HFFc6 (cell line): ENCODE measurements at regions not wholly inside any gene's neighbourhood (a gene's known extent, or its start where the extent isn't known, plus 50 kb on each side); places are given as distances from the start of the nearest gene placed in this dataset.

Source experiments
- DNase-seq: peaks from one replicate; pipeline ENCODE4 v3.0.0-alpha.2; 2018
- H3K27ac Mint-ChIP-seq: 2 replicates; pipeline ENCODE4 v1.8.0; 2020; ENCODE audit warnings: mild to moderate bottlenecking, mixed read lengths
- H3K27me3 Mint-ChIP-seq: 2 replicates; pipeline ENCODE4 v1.8.0; 2021; ENCODE audit warnings: mild to moderate bottlenecking, moderate library complexity, mixed read lengths; ENCODE audit not compliant: insufficient read depth
- H3K36me3 Mint-ChIP-seq: 2 replicates; pipeline ENCODE4 v1.8.0; 2021; ENCODE audit warnings: low read depth, mixed read lengths
- H3K4me1 Mint-ChIP-seq: 2 replicates; pipeline ENCODE4 v1.8.0; 2020; ENCODE audit warnings: low read depth, mixed read lengths
- H3K4me3 Mint-ChIP-seq: 2 replicates; pipeline ENCODE4 v1.8.0; 2020; ENCODE audit warnings: mild to moderate bottlenecking, moderate library complexity, mixed read lengths
- H3K9me3 Mint-ChIP-seq: 2 replicates; pipeline ENCODE4 v1.8.0; 2020; ENCODE audit warnings: mild to moderate bottlenecking, mixed read lengths
- TF ChIP-seq, protein P1 (sequence below): fragments of 200-600 bp; sonication (generic); IDR thresholded peaks from 2 replicates; pipeline ENCODE4 v1.5.0; 2021; ENCODE audit warnings: antibody characterized with exemption, mild to moderate bottlenecking

- Mint-ChIP-seq H3K4me3 (no peak overlapping the region), H3K27me3 (no peaks in the 10 kb centered on the region), H3K36me3 (no peaks in the 10 kb centered on the region)
Observed at GRCh38 chr3:80676261-80676660, 908.5 kb upstream of the ROBO1 start.

GRCh38 chr3:80675790-80676189 lies 908.0 kb upstream of the ROBO1 start:
- no peak for DNase-seq
- Mint-ChIP-seq H3K4me1 (no peaks in the 10 kb centered on the region), H3K4me3 (no peak overlapping the region), H3K36me3 (no peaks in the 10 kb centered on the region), H3K27me3 (no peaks in the 10 kb centered on the region), H3K9me3 (peaks cover 41% of the 10 kb centered on the region), H3K27ac (no peak overlapping the region)
- TF ChIP-seq, protein P1, sequence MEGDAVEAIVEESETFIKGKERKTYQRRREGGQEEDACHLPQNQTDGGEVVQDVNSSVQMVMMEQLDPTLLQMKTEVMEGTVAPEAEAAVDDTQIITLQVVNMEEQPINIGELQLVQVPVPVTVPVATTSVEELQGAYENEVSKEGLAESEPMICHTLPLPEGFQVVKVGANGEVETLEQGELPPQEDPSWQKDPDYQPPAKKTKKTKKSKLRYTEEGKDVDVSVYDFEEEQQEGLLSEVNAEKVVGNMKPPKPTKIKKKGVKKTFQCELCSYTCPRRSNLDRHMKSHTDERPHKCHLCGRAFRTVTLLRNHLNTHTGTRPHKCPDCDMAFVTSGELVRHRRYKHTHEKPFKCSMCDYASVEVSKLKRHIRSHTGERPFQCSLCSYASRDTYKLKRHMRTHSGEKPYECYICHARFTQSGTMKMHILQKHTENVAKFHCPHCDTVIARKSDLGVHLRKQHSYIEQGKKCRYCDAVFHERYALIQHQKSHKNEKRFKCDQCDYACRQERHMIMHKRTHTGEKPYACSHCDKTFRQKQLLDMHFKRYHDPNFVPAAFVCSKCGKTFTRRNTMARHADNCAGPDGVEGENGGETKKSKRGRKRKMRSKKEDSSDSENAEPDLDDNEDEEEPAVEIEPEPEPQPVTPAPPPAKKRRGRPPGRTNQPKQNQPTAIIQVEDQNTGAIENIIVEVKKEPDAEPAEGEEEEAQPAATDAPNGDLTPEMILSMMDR: no peak

More at GRCh38 chr3:80676261-80676660, 908.5 kb upstream of the ROBO1 start:
- TF ChIP-seq, protein P1: no peak
- peaks cover 41% of the 10 kb centered on the region for H3K9me3 Mint-ChIP-seq
- no peaks in the 10 kb centered on the region for H3K4me1 Mint-ChIP-seq
- no peak for DNase-seq
- H3K27ac Mint-ChIP-seq: no peak overlapping the region

DNA sequence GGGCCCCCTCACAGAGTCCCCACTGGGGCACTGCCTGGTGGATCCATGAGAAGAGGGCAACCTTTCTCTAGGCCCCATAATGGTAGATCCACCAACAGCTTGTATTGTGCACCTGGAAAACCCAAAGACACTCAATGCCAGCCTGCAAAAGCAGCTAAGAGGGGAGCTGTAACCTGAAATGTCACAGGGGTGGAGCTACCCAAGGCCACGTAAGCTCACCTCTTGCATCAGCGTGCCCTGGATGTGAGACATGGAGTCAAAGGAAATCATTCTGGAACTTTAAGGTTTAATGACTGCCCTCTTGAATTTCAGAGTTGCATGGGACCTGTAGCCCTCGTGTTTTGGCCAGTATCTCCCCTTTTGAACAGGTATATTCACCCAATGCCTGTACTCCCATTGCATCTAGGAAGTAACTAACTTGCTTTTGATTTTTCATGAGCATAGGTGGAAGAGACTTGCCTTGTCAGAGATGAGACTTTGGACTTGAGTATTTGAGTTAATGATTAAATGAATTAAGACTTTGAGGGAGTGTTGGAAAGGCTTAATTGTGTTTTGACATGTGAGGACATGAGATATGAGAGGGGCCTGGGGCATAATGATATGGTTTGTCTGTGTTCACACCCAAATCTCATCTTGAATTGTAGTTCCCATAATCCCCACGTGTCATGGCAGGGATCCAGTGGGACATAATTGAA lies 900.9 kb upstream of the ROBO1 start:
- Mint-ChIP-seq H3K27me3 (no peaks in the 10 kb centered on the region), H3K4me3 (no peak overlapping the region), H3K27ac (no peak overlapping the region), H3K36me3 (no peaks in the 10 kb centered on the region; the same call in 1 of the 2 replicates), H3K4me1 (no peaks in the 10 kb centered on the region), H3K9me3 (peaks cover 38% of the 10 kb centered on the region)
- TF ChIP-seq, protein P1: no peak
- DNase-seq: no peak

GRCh38 chr3:80668100-80668499 lies 900.3 kb upstream of the ROBO1 start:
- DNase-seq: no peak
- H3K27me3 Mint-ChIP-seq: no peaks in the 10 kb centered on the region
- H3K4me3 Mint-ChIP-seq: no peak overlapping the region
- H3K36me3 Mint-ChIP-seq: no peaks in the 10 kb centered on the region; the same call in 1 of the 2 replicates
- H3K27ac Mint-ChIP-seq: no peak overlapping the region
- TF ChIP-seq, protein P1: no peak
- H3K9me3 Mint-ChIP-seq: peaks cover 34% of the 10 kb centered on the region
- no peaks in the 10 kb centered on the region for H3K4me1 Mint-ChIP-seq

GRCh38 chr3:80663426-80663825 lies 895.6 kb upstream of the ROBO1 start:
- no peaks in the 10 kb centered on the region; the same call in 1 of the 2 replicates for H3K36me3 Mint-ChIP-seq
- TF ChIP-seq, protein P1: no peak
- no peaks in the 10 kb centered on the region for H3K4me1 Mint-ChIP-seq
- H3K27ac Mint-ChIP-seq: no peak overlapping the region
- DNase-seq: no peak
- H3K9me3 Mint-ChIP-seq: peaks cover 35% of the 10 kb centered on the region
- no peak overlapping the region for H3K4me3 Mint-ChIP-seq
- no peaks in the 10 kb centered on the region; the same call in 1 of the 2 replicates for H3K27me3 Mint-ChIP-seq
